ENCODE measurements at regions not wholly inside any gene's neighbourhood (a gene's known extent, or its start where the extent isn't known, plus 50 kb on each side); places are given as distances from the start of the nearest gene placed in this dataset.

DNA sequence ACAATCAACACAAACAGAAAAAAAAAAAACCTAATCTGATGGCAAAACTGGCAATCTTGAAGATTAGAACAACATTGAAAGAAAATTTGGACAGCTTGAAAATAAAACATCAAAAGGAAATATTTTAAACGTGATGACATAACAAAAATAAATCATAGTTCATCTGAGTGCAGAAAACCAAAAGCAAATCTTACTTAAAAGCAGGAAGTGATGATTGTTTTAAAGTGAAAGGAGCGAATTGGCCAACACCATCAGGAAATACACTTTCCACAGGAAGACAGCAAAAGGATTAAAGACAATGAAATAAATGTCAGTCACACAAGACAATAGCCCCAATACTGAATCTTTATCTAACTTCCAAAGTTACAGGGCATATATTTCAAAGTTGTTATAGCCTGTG is 696.5 kb upstream of the CHORDC1 start:
- no TSS peak for BruUV-seq (replicated peaks)
- H2BK20ac ChIP-seq (ENCODE audit: low read depth, low read length) = no peak overlapping the region
- TF ChIP-seq, protein P1, sequence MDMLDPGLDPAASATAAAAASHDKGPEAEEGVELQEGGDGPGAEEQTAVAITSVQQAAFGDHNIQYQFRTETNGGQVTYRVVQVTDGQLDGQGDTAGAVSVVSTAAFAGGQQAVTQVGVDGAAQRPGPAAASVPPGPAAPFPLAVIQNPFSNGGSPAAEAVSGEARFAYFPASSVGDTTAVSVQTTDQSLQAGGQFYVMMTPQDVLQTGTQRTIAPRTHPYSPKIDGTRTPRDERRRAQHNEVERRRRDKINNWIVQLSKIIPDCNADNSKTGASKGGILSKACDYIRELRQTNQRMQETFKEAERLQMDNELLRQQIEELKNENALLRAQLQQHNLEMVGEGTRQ (IDR thresholded peaks at IDR 0.05; ENCODE audit: low read depth, low read length) = no peak
- TF ChIP-seq RCOR1 (IDR thresholded peaks at IDR 0.05; ENCODE audit: insufficient replicate concordance, low read length) (no peak), CHD1 (IDR thresholded peaks at IDR 0.05; ENCODE audit: low read depth, low read length) (no peak), RAD21 (IDR thresholded peaks at IDR 0.05; ENCODE audit: low read length) (no peak), NFE2L2 (IDR thresholded peaks at IDR 0.05; ENCODE audit: low read depth, low read length) (no peak), CEBPB (IDR thresholded peaks at IDR 0.05; ENCODE audit: low read depth, low read length) (no peak), MAFK (IDR thresholded peaks at IDR 0.05; ENCODE audit: low read depth, low read length) (no peak), BHLHE40 (IDR thresholded peaks at IDR 0.05; ENCODE audit: low read depth, low read length) (no peak), MAZ (IDR thresholded peaks at IDR 0.05; ENCODE audit: borderline replicate concordance, low read depth, low read length) (no peak), SMC3 (IDR thresholded peaks at IDR 0.05; ENCODE audit: low read depth, low read length) (no peak), RFX5 (IDR thresholded peaks at IDR 0.05; ENCODE audit: low read depth, low read length) (no peak), MXI1 (IDR thresholded peaks at IDR 0.05; ENCODE audit: borderline replicate concordance, low read depth, low read length) (no peak), POLR2A (IDR thresholded peaks at IDR 0.05; ENCODE audit: low read depth, low read length) (no peak), FOS (IDR thresholded peaks at IDR 0.05; ENCODE audit: low read depth, low read length) (no peak)
- TF ChIP-seq, protein P2, sequence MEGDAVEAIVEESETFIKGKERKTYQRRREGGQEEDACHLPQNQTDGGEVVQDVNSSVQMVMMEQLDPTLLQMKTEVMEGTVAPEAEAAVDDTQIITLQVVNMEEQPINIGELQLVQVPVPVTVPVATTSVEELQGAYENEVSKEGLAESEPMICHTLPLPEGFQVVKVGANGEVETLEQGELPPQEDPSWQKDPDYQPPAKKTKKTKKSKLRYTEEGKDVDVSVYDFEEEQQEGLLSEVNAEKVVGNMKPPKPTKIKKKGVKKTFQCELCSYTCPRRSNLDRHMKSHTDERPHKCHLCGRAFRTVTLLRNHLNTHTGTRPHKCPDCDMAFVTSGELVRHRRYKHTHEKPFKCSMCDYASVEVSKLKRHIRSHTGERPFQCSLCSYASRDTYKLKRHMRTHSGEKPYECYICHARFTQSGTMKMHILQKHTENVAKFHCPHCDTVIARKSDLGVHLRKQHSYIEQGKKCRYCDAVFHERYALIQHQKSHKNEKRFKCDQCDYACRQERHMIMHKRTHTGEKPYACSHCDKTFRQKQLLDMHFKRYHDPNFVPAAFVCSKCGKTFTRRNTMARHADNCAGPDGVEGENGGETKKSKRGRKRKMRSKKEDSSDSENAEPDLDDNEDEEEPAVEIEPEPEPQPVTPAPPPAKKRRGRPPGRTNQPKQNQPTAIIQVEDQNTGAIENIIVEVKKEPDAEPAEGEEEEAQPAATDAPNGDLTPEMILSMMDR (conservative IDR thresholded peaks at IDR 0.05; ENCODE audit: low read depth, low read length) = no peak
- TF ChIP-seq, protein P3, sequence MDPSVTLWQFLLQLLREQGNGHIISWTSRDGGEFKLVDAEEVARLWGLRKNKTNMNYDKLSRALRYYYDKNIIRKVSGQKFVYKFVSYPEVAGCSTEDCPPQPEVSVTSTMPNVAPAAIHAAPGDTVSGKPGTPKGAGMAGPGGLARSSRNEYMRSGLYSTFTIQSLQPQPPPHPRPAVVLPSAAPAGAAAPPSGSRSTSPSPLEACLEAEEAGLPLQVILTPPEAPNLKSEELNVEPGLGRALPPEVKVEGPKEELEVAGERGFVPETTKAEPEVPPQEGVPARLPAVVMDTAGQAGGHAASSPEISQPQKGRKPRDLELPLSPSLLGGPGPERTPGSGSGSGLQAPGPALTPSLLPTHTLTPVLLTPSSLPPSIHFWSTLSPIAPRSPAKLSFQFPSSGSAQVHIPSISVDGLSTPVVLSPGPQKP (IDR thresholded peaks at IDR 0.05; ENCODE audit: borderline replicate concordance, low read depth, low read length) = no peak

More for the DNA sequence above, 696.5 kb upstream of the CHORDC1 start:
- no peaks in the 10 kb centered on the region for H3K4me1 ChIP-seq (ENCODE audit: control insufficient read depth, insufficient read depth, low read length)
- no peaks in the 10 kb centered on the region for H3K27me3 ChIP-seq (ENCODE audit: control insufficient read depth, insufficient read depth, low read length)
- no peak overlapping the region for H4K5ac ChIP-seq (ENCODE audit: low read depth, low read length)
- H3K56ac ChIP-seq (ENCODE audit: extremely low read depth, insufficient read depth, low read length) = no peak overlapping the region
- H3K9me1 ChIP-seq (ENCODE audit: insufficient read depth, low read length) = no peaks in the 10 kb centered on the region
- no peak for ATAC-seq (ENCODE audit: low read depth)
- H2AK9ac ChIP-seq (replicated peaks; ENCODE audit: low read depth, low read length, poor library complexity) = no peak overlapping the region
- intact Hi-C loops (cut with micrococcal nuclease) = no loop called here
- no peaks in the 10 kb centered on the region; the same call in 1 of the 2 replicates for H3K9me3 ChIP-seq (ENCODE audit: control insufficient read depth, insufficient read depth, low read length)
- in situ Hi-C loops (cut with MboI; ENCODE audit: low sequenced_read_pairs) = no loop called here
- H4K91ac ChIP-seq (ENCODE audit: insufficient read depth, low read depth, low read length) = no peak overlapping the region
- H3K14ac ChIP-seq (replicated peaks; ENCODE audit: low read depth, low read length) = no peak overlapping the region
- no peak overlapping the region for H3K4me2 ChIP-seq (ENCODE audit: low read depth, low read length)
- ChIA-PET POLR2A (ENCODE audit: unreplicated experiment) (no interaction called here), CTCF (no interaction called here)
- no peak overlapping the region for H2BK5ac ChIP-seq (ENCODE audit: low read depth, low read length, poor library complexity, severe bottlenecking)
- no peaks in the 10 kb centered on the region for H3K36me3 ChIP-seq (ENCODE audit: control insufficient read depth, insufficient read depth, low read length)
- no peaks in the 10 kb centered on the region for H4K20me1 ChIP-seq (ENCODE audit: insufficient read depth, low read length)
- no peak overlapping the region for H2AFZ ChIP-seq (replicated peaks; ENCODE audit: low read length, poor library complexity)
- H2BK15ac ChIP-seq (ENCODE audit: low read depth, low read length) = no peak overlapping the region
- H3K18ac ChIP-seq (ENCODE audit: low read depth, low read length) = no peak overlapping the region
- H3K23ac ChIP-seq (ENCODE audit: low read depth, low read length) = no peak overlapping the region
- H3K79me1 ChIP-seq (ENCODE audit: low read depth in 1 of 2, low read length in 2 of 2) = no peaks in the 10 kb centered on the region
- no peak overlapping the region for H2AK5ac ChIP-seq (ENCODE audit: low read depth, low read length)
- H3K4me3 ChIP-seq (ENCODE audit: insufficient read depth, low read depth, low read length) = no peak overlapping the region
- H3K4ac ChIP-seq (ENCODE audit: low read depth, low read length) = no peak overlapping the region
- H3K9ac ChIP-seq (ENCODE audit: low read depth, low read length) = no peak overlapping the region
- no CpG with 5 or more reads among the region's 2 CpGs for WGBS, 2 experiments (ENCODE audit: extremely low coverage in 2 of 2, insufficient read length in 1 of 2)
- no peak overlapping the region for H2BK120ac ChIP-seq (ENCODE audit: low read depth, low read length)
- no peak for DNase-seq
- dilution Hi-C loops (cut with HindIII; ENCODE audit: low sequenced_read_pairs, unreplicated experiment) = no loop called here
- no peak overlapping the region for H3K27ac ChIP-seq (ENCODE audit: insufficient read depth, low read length)
- no peak overlapping the region for H4K8ac ChIP-seq (ENCODE audit: low read depth in 2 of 2, low read length in 2 of 2)

All from IMR-90 (cell line).